KBM-7 (cell line): ENCODE measurements at regions not wholly inside any gene's neighbourhood (a gene's known extent, or its start where the extent isn't known, plus 50 kb on each side); places are given as distances from the start of the nearest gene placed in this dataset.

Experiments used
- DNase-seq: peaks from one replicate; pipeline ENCODE4 v3.0.0-alpha.2; 2015
- in situ Hi-C: fragments of 300-500 bp; cut with MboI; formaldehyde crosslinking; loops from 2 replicates; pipeline ENCODE4 v1.14.3; 2020; ENCODE audit warnings: low sequenced_read_pairs, low pct_unique_long_range_greater_than_20kb, mixed read lengths

DNA sequence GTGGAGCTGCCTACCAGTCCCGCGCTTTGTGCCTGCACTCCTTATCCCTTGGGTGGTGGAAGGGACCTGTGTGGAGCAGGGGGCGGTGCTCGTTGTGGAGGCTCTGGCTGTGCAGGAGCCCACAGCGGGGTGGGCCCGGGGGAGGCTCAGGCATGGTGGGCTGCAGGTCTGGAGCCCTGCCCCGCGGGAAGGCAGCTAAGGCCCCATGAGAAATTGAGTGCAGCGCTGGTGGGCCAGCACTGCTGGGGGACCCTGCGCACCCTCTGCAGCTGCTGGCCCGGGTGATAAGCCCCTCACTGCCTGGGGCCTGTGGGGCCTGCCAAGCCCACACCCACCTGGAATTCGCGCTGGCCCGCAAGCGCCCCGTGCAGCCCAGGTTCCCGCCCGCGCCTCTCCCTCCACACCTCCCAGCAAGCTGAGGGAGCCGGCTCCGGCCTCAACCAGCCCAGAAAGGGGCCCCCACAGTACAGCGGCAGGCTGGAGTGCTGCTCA lies 859.6 kb upstream of the KCND2 start:
- no peak for DNase-seq
- in situ Hi-C loops, result no loop called here

GRCh38 chr7:119415682-119416081 lies 857.3 kb upstream of the KCND2 start:
- in situ Hi-C loops, result no loop called here
- DNase-seq, result no peak

GRCh38 chr7:119421657-119422056 lies 851.3 kb upstream of the KCND2 start:
- no peak for DNase-seq
- in situ Hi-C loops, result no loop called here

DNA sequence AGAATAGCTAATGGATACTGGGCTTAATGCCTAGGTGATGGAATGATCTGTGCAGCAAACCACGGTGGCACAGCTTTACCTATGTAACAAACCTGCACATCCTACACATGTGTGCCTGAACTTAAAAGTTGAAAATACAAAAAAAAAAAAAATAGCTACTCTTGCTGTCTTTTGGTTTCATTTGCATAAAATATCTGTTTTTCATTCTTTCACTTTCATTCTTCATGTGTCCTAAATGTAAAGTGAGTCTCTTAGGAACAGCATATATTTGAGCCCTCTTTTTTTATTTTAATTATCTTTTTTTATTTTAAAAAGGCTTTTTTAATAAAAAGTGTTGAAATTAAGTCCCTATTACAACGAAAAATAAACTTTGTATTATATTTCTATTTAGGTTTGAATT lies 836.1 kb upstream of the KCND2 start:
- DNase-seq, result no peak
- in situ Hi-C loops, result no loop called here

DNA sequence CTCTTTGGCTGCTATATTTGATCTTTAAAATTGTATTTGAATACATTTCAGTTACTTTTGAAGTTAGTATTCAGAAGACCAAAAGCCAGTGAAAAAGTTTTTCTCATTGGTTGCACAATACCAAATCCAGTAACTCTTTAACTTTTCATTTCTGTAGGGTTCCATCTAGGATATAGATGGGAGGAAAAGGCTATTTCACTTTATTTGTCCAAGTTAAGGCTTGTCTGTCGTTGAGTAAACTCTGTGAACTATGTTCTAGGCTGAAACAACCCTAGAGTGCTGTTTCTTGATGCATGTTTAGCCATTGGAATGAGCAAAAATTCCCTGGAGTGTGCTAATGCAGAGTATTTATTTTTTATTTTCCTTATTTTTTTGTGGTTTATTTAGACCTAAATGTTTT lies 834.7 kb upstream of the KCND2 start:
- in situ Hi-C loops, result no loop called here
- DNase-seq, result no peak

DNA sequence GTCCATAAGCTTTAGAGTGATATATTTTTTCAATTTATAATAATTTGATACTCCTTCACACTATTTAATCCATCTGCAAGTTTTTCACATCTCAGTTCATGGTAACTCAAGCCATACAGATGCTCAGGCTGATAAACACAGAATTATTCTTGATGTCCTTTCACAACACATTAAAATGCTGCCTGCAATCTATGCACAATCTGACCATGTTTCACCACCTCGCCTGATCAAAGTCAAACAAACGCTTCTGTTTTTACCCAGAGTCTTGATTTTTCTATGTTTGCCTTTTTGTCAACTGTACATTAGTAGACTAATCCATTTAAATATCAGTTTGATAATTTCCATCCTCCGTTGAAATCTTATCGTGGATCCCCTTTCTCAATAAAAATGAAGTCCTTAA lies 833.8 kb upstream of the KCND2 start:
- in situ Hi-C loops, result no loop called here
- DNase-seq, result no peak

DNA sequence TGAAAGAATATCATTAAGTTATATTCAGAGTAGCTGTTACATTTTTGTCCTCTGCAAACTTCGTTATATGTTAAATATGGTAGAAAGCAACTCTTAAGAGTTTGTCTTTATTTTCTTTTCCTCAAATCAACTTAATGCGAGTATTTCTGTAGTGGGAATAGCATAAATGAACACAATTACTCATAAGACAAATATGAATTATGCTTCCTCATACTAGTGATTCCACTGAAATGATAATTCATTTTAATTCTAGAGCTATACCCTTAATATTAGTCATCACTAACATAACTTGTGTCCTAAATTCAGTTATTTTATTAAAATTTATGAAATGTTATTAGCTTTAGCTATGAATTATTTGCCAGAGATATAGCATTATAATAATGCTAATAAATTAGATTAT lies 820.6 kb upstream of the KCND2 start:
- in situ Hi-C loops, result no loop called here

DNA sequence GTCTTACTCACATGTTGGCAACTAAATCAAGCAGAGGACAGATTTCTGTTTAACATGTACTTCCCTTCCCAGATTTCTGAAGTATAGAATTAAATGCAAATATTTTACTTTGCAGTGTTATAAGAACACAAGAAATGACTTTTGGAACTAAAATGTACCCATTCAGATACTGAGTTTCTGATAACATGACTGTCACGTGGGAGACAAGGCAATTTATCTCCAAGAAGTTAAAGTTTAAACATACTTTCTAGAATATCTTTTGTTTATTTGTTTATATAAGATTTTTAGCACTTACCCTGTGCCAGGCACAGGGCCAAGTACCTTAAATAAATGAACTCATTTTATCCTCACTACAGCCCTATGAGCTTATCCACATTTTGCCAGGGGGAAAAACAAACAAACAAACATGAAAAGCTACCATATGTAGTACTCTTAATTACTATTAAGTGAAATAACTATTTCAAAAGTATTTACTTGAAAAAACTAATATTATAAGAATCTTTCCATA lies 807.1 kb upstream of the KCND2 start:
- DNase-seq, result no peak
- in situ Hi-C loops, result no loop called here

More for the DNA sequence above, 820.6 kb upstream of the KCND2 start:
- DNase-seq, result no peak

GRCh38 chr7:119472408-119473038 lies 800.5 kb upstream of the KCND2 start:
- DNase-seq, result no peak
- in situ Hi-C loops, result no loop called here

GRCh38 chr7:119482209-119482608 lies 790.8 kb upstream of the KCND2 start:
- in situ Hi-C loops, result no loop called here
- DNase-seq, result peak; percentile 20

DNA sequence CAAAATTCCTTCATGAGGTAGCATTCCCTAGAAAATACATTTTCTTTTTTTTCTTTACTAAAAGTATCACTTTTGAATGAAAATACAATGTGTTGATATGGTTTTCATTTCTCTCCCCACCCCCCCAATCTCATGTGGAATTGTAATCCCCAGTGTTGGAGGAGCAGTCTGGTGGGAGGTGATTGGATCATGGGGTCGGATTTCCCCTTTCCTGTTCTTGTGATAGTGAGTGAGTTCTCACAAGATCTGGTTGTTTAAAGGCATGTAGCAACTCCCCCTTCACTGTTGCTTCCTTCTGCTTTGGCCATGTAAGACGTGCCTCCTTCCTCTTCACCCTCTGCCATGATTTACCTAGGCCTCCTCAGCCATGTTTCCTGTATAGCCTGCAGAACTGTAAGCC lies 790.3 kb upstream of the KCND2 start:
- in situ Hi-C loops, result no loop called here
- peak; percentile 6 for DNase-seq

DNA sequence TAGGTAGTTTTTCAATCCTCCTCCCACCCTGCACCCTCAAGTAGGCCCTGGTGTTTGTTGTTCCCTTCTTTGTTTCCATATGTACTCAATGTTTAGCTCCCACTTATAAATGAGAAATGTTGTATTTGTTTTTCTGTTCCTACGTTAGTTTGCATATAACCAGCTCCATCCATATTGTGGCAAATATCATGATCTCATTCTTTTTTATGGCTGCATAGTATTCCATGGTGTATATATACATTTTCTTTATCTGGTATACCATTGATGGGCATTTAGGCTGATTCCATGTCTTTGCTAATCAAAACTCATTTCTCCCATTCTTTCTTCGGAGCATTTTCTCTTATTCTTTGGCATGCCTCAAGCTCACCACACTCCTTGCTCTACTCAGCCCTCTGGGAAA lies 789.6 kb upstream of the KCND2 start:
- in situ Hi-C loops, result no loop called here
- no peak for DNase-seq

DNA sequence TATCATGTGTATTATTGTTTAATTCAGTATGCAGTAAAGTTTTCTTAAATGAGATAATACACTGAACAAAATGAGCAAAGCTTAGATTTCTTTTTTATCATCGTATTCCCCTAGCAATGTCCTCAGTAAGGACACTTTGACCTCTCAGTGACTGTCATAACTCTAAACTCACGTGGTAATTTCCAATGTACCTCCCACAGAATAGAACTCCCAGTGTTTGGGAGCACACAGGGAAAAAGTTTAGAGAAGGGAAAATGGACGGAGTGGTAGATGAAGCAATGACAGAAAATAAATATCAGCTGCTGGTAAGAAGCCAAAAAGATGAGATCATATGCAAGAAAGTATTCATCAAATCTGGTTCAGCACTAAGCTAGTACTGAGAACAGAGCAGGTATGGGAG lies 758.6 kb upstream of the KCND2 start:
- in situ Hi-C loops, result no loop called here
- DNase-seq, result no peak

GRCh38 chr7:119515214-119515613 lies 757.8 kb upstream of the KCND2 start:
- DNase-seq, result no peak
- in situ Hi-C loops, result no loop called here

DNA sequence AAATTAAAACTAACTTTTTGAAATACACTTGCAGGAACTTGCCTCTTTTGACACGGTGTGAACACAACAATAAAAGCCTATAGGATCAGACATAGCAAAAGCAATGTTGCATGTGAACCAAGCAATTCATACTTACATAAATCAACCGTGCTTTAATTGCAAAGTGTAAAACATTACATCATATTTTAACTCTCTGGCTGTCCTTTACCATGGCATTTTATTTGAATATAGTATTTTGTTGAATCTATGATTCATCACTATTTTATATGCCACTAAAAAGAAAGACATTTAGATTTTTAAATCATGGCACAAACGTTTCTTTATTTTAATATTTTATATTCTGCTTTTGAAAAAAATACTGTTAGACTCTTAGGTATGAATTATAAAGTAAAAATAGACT lies 757.0 kb upstream of the KCND2 start:
- in situ Hi-C loops, result no loop called here

GRCh38 chr7:119522263-119522662 lies 750.7 kb upstream of the KCND2 start:
- DNase-seq, result no peak
- in situ Hi-C loops, result no loop called here

More for the DNA sequence above, 757.0 kb upstream of the KCND2 start:
- DNase-seq, result no peak

GRCh38 chr7:119522698-119523097 lies 750.3 kb upstream of the KCND2 start:
- in situ Hi-C loops, result no loop called here
- DNase-seq, result no peak

DNA sequence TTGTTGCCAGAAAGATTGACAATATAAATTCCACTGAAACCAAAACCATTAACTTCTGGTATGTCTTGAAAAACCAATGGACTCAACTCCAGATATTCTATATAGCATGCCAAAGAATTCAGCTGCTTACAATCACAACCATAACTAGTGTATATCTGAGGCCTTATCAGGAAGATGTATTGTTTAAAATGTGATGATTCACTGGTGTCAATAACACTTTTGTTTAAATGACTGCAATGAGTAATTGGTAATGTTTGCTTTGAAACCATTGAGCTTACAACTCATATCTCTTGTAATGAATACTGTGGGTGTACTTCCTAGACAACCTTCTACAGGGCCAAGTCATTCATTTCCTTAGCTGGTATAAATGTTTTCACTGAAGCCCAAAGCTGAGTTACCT lies 727.9 kb upstream of the KCND2 start:
- no peak for DNase-seq
- in situ Hi-C loops, result no loop called here

DNA sequence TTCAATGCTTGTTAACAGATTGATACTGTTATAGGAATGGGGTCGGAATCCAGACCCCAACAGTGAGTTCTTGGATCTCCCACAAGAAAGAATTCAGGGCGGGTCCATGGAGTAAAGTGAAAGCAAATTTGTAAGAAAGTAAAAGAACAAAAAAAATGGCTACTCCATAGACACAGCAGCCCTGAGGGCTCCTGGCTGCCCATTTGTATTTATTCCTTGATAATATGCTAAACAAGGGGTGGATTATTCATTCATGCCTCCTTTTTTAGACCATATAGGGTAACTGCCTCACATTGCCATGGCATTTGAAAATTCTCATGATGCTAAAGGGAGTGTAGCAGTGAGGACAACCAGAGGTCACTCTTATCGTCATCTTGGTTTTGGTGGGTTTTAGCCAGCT lies 717.2 kb upstream of the KCND2 start:
- no peak for DNase-seq
- in situ Hi-C loops, result no loop called here

DNA sequence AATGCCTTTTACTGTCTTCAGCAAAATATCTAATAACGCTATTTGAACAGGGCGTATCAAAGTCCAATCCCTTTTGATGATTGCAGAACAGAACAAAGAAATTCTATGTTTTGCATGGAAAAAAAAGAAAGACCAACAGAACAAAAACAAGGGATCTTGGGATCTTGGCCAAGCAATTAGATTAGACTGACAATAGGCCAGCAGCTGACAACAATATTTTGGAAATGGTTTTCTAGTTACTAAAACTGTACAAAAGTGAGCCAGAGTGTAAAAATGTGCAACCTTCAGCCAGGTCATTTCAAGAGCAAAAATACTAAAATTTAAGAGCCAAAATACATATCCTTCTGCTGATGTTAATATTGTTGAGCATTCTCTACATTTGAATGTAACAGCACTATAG lies 716.5 kb upstream of the KCND2 start:
- DNase-seq, result no peak
- in situ Hi-C loops, result no loop called here

DNA sequence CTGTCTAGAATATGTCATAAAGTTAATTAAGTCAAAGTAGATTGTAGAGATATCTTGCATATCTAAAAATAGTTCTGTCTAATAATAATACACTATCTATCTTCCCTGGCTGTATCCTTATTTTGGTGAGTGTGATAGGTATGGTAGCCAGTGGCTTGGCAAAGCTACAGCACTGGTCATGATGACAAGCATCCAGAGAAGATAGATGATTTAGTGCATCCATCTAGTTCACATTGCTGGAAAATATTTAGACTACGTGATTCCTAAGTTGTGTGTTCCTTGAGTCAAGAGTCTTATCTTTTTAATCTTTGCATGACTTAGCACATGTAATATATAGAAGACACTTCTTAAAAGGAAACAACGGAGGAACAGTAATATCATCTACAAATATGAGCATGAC lies 711.2 kb upstream of the KCND2 start:
- in situ Hi-C loops, result no loop called here
- DNase-seq, result no peak
